Activated T-cell treated with anti-CD3 and anti-CD28 coated beads for 4 hours (primary cell): ENCODE measurements at regions not wholly inside any gene's neighbourhood (a gene's known extent, or its start where the extent isn't known, plus 50 kb on each side); places are given as distances from the start of the nearest gene placed in this dataset.
"Not testable (repeated sequence)": the region's sequence is repeated elsewhere in the genome, so short reads cannot be mapped to it uniquely, and the experiment has no call there.

ENCODE experiments used
- DNase-seq: peaks from one replicate; pipeline ENCODE4 v3.0.0-alpha.2; 2020

DNA sequence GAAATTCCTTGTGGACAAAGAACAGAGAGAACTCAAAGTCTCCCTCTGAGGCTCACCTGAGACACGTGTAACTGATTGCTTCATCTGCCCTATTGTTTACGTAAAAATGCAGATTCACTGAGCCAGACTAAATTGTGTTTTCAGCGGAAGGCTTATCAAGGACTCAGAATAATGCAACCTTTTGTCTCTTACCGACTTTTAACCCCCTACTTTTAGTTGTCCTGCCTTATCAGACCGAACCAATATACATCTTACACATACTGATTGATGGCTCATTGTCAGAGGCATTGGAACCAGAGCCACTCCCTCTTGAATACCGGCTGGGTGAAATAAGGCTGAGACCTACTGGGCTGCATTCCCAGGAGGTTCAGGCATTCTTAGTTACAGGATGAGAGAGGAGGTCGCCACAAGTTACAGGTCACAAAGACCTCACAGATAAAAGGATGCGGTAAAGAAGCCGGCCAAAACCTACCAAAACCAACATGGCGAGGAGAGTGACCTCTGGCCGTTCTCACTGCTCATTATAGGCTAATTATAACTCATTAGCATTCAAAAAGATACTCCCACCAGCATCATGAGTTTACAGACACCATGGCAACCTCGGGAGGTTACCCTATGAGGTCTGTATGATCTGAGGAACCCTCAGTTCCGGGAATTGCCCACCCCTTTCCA lies 95.5 kb upstream of the ZNF184 start:
- DNase-seq, result no peak

DNA sequence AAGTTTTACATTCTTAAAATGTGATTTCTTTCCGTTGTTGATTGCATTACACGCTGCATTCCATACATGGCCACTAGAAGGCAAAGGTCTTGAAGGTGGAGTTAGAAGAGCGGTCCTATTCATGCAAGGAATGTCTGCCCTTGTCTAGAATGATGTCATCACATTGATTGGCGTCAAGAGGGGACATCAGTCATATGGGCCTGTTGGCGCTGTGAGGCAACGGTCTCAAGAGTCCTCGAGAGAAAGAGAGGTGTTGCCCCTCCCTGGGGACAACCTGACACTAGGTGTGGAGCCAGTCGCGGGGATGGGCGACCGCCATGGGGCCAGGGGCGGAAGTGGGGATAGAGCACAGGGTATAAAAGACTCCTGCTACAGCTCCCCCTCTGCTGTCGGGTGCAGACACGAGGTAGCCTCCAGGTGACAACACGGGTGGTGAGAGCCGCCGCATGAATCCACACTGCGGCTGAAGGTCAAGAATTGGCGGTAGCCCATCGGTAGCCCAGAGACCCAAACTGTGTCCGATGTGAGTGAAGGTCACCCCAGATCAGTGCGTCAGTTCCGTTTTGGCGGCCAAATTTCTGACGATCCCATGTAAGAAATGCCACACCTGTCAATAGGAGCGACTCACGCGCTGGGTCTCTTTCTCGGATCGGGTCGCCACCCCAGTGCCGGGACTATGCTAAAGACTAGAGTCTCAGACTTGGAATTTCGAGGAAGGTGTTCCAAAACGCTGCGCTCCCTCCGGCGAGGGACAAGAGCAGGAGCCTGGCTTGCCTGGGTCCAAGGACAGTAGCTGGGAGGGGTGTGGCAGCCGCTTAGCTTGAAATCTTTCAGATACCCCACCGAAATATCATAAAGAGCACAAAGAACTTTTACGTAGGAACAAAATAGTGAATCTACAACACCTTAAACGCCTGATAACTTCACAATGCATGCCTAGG lies 93.2 kb upstream of the ZNF184 start:
- DNase-seq, result no peak

DNA sequence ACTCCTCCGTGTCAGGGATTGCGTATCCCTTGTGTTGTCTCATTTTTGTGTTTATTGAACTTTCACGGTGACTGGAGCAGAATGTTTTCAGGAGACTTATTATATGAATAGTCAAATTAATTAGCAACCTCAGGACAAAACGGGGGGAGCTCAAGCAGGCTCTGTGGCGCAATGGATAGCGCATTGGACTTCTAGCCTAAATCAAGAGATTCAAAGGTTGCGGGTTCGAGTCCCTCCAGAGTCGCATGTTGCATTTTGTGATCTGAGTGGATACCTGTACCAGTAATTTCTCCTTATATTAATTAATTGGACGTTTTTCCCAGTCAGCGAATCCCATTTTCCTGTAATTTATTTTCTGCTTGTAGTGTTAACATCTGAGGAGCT lies 89.1 kb upstream of the ZNF184 start:
- no peak for DNase-seq

DNA sequence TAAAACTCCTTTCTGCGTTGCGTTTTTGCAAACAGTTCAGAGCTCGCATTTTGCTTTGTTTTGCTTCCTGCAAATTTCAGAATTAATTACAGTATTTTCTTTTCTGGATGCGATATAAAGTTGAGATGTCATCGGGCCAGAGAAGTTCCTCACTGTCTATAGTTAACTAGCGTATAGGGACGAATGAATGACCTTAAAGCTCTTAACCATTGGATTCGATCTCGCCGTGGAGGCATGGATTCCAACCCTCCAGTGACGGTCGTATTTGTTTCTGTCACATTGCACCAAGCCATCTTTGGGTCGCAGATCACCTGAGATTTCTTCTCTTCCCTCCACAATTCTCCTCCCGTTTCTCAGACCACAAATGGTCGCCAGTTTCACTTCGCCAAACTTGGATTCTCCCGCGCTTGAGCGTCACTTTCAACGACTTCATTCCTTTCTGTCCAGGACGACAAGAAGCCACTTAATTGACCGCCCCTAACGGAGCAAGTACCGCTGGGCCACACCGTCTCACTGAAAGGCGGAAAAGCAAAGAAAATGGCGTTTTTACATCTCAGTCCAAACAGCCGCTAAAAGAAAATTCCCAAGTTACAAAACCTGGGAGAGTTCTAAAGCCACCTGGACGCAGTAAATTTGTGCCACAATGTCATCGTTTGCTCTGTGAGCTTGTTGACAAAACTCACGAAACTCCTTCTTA lies 85.3 kb upstream of the ZNF184 start:
- no peak for DNase-seq

DNA sequence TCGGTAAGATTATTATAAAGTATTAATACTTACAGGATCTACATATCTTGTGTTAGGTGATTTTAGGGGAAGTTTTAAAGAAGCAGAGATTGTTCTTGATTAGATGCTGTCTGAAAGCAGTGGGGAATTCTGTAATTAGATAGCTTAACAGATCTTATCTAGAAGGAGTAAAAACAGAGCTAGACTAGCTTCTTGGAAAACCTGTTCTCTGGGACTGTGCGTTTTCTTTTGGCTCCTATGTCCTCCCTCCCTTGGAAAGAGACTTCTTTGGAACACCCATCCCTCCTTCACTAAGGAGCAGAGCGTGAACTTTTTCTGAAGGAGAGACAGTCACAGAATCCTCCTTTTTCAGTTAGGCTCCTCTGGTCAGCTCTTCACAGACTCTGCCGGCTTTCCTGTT lies 83.5 kb upstream of the ZNF184 start:
- no peak for DNase-seq

DNA sequence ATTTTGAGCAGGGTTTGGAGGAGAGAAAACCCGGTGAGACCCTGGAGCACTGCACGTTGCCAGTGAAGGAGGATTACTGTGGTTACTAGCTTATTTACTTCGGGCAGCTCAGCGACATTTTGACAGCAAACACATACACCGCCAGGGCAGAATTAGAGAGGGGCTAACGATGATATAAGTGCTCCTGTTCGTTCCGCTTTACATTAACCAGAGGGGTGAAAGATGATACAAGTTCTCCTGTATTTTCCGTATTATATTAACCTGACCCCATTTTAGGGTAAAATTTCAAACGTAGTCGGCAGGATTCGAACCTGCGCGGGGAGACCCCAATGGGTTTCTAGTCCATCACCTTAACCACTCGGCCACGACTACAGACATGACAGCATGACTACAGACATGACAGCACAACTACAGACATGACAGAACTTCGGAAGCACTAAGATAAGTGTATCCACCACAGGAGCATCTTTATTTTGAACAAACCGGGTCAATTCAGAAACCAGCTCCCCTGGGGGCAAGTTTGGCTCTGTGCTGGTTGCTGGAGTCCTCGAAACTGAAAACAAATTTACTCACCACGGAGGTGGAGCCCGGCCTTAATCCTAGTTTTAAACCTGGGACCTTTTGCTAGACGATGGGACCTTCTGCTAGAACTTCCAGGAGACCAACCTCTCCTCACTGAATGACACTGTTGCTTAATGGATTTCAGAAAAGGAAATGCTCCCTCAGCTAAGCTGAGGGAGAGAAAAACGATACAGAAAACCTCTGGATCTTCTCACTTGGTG lies 80.4 kb upstream of the ZNF184 start:
- DNase-seq, result no peak

DNA sequence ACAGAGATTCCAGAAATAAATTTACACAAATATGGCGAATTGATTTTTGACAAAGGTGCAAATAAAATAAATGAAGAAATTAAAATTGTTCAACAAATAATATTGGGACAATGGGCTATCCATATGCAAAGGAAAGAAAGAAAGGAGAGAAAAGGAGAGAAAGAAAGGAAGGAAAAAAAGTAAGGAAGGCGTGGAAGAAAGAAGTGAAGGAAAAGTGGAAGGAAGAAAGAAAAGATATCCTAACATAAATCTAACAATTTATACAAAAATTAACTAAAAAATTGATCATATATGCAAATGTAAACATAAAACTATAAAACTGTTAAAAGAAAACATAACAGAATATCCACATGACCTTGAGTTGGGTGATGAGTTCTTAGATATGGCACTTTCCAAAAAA lies 78.7 kb upstream of the ZNF184 start:
- DNase-seq, result no peak

DNA sequence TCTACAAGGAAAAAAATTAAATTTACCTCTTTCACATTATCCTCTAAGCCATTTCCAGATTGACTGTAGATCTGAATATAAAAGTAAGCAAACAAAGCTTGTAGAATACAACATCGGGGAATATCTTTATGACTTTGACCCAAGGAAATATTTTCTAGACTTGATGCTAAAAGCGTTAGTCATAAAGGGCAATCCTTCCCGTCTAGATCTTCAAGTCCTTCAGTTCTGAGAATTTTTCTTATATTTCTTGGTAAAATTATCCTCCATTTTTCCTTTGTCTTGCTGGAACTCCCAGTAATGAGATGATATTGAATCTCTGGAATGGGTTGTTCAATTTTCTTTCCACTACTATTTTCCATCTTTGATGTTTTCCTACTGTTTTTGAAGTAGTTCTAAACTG lies 77.8 kb upstream of the ZNF184 start:
- no peak for DNase-seq

DNA sequence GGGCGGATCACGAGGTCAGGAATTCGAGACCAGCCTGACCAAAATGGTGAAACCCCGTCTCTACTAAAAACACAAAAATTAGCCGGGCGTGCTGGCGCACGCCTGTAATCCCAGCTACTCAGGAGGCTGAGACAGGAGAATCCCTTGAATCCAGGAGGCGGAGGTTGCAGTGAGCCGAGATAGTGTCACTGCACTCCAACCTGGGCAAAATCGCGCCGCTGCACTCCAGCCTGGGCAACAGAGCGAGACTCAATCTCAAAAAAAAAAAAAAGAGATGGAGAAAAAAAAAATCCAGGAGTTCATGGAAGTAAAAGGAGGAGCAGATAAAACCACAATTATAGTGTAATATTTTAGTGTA lies 76.3 kb upstream of the ZNF184 start:
- DNase-seq, result not testable (repeated sequence)

DNA sequence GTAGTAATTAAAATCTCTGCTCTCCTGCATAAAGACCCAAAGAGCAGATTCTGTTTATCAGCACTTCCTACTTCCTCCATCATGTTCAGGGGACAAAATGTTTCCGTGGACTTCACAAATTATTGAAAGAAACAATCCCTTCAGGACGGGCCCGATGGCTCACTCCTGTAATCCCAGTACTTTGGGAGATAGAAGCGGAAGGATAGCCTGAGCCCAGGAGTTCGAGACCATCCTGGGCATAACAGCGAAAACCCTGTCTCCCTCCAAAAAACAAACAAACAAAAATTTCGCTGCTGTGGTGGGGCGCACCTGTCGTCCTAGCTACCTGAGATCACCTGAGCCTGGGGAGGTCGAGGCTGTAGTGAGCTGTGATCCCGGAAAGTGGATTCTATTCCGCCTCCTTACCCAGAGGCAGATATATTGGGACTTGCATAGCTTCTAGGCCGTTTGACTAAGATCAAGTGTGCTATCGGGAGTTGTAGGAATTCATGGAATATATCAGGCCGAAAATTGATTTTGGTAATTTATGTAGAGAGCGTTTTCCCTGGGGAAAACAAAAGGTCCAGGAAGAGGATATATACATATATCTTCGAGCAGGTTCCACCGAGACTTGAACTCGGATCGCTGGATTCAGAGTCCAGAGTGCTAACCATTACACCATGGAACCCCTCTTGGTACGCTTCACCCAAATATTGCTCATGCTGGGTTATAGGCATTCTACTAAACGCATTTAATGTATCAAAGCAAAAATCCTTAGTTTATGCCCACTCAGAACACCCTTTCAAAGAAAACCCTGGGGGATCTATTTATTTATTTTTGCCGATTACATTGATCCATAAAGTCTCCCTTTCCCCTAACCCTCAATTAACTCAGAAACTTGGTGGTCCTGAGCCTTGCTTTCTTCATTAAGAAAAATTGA lies 74.5 kb upstream of the ZNF184 start:
- no peak for DNase-seq

DNA sequence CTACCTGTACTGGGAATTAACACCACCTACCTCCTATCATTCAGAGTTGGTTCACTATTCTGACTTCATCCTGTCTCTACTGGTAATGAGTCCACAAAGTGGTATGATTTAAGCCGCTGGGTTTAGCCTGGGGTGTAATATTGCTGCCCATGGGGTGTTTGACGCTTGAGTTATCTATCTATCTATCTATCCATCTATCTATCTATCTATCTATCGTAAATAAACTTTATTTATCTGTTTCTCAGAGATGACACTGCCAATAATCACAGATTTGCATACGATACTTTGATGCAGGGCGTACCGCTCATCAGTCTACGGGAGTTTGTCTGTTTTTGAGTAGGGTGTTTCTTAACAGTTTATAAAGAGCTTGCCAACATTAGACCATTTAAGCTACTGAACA lies 73.6 kb upstream of the ZNF184 start:
- no peak for DNase-seq

DNA sequence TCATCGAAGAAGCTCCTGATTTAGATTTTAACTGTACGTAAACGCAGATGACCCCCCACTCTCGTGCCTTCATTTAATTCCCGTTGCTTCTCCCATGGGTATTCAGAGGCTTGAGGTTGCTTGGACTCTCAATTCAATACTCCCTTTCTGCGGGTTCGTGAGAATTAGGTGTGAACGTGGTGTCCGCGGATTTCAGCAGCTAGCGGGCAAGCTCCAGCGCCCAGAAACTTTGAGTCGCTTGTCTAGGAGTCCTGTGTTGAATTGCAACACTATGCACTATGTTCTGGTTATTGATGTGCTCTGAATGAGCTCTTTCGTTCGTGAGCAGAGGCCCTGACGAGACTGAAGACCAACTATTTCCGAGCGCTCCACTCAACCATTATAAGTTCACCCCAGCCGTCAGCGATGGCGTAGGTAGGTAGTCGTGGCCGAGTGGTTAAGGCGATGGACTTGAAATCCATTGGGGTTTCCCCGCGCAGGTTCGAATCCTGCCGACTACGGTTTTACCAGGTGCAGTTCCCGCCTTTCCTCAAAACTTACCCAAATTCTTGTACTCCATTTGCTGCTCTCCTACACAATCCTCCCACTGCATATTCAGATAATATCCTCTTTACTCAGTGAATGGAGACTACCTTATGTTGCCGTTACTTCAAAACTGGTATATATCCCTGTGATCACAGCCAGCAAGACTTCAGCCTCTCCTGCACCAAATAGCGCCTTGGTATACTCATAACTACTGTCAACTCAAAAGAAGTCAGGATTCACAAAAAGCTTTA lies 72.6 kb upstream of the ZNF184 start:
- no peak for DNase-seq

DNA sequence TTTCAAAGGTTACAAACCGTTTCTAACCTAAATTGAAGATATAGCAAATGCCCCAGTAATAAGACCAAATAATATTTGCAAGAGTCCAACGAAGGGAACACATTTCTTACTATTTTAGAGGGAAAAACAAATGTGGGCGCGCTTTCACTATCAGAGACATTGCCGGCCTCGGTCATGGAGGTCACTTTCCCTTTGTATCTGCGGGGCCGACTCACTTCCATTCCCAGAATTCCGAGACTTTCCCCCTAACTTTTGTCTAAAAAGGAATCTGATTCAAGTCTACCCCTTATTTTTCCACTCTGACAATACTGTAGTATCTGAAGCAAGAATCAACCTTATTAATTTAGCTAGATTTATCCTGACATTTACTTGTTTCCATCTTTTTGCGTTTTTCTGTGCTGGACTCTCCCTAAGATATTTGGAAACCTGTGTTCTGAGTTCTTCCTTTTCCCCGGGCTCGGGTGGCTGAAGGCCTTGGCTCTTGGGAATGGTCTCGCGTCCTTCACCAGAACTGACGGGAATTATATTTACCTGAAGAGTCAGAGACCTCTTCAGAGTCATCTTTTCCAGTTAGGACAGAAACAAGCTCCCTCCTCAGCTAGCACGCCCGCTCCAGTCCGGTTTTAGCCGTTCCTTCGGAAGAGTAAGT lies 71.8 kb upstream of the ZNF184 start:
- DNase-seq, result no peak

DNA sequence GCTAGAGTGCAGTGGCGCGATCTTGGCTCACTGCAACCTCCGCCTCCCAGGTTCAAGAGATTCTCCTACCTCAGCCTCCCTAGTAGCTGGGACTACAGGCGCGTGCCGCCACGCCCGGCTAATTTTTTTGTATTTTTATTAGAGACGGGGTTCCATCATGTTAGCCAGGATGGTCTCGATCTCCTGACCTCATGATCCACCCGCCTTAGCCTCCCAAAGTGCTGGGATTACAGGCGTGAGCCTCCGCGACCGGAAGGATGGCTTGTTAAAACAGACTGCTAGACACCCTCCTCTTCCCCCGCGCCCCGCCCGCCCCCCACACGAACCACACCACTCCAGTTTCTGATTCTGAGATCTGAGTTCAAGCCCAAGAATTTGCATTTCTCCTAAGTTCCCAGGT lies 71.2 kb upstream of the ZNF184 start:
- DNase-seq, result not testable (repeated sequence)

DNA sequence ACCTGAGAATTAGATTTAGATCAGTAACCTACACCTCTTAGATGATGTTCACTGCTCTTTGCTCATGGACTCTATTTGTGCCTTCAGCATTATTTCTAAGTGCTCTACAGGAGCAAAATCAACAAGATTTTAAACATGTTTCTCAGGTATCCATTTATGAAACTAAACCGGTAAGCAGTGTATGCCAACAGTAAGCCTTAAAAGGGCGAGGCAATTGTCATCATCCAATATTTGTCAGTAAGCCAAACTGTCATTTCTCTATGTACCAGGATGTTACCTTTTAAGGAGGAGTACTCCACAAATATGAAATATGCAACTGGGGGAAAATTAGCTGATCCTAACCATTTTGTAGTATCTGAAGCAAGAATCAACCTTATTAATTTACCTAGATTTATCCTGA lies 69.6 kb upstream of the ZNF184 start:
- no peak for DNase-seq

DNA sequence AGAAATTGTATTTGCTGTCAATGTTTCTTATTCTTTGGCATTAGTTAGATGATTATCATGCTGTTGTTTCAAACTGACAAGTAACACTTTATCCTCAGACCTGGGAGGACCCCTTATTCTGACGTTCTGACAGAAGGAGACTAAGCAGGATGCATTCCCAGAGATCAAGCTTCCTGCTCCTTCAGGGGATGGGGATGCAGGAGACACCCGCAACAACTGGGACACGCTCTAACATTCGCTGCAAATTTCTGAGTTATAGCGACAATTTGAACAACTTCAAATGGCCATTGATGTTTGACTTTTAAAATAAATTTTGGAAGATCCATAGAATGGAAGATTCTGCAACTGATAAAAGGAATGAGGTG lies 69.0 kb upstream of the ZNF184 start:
- no peak for DNase-seq

DNA sequence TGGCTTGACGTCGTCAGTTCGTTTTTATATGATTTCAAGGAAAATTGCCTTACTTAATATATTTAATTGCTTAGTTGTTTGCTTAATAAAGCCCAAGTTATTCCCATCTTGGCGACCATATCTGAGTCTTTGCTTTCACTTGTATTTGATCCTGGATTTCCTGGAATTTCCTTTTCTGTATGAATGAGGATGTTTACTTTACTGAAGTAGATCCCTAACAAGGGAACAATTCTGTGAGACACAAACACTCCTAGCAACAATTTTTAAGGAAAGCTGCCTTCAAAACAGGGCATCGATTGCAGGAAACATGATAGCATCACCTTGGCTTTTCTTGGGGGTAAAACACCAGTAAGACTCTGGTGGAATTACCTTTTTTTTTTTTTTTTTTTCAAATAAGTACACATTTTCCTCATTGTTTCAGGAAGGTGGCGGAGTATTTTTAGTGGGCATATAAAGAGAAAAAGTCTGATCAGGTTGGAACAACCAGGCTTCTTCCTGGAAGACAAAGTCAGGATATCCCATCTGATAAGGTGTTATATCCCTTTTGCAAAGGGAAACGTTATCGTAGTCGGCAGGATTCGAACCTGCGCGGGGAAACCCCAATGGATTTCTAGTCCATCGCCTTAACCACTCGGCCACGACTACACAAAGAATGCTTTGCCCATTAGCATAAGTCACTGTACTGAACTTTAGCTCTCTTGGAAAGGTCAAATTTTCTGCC lies 68.5 kb upstream of the ZNF184 start:
- DNase-seq, result no peak

DNA sequence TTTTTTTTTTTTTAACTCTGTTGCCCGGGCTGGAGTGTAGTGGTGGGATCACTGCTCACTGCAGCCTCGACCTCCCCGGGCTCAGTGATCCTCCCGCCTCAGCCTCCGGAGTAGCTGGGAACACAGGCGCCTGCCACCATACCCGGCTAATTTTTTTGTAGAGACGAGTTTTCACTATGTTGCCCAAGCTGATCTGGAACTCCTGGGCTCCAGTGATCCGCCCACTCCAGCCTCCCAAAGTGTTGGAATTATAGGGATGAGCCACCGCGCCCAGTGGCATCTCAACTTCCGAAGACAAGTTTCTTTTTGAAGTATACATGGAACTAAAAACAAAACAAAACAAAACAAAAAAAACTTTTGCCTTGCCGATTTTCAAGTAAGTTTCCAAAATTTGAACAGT lies 66.6 kb upstream of the ZNF184 start:
- DNase-seq, result no peak

DNA sequence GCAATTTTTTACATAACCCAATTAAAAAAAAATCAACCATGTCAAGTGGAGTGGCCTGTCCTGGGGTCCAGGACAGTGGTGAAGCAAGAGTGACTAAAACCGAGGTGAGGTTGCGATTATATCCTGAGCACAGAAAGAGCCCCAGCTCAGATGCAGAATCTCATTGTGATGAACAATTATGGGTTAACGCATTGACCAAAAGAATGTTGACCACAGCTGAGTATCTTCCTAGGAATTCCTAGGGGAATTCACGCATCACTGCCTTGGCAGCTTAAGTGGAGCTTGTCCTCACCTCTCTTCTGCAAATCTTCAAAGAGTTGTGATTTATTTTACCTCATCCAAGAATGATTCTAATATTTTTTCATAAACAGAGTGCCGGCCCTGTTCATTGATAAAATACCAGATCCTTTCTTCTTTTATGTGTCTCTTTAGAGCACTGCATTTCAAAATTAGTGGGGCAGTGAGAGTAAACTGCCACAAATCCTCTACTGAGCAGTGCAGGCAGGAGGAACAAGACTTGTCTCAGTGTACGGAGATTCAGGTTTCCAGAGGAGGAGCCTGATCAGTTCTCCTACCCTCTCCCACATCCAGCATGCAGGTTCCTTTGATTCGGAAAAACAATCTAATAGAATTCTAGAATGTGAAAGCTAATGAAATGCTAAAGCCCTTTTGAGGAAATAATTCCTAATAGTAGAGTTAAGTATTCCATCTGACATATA lies 60.1 kb upstream of the ZNF184 start:
- DNase-seq, result no peak
